Inferior parietal cortex (tissue), 1 donor: ENCODE measurements at regions not wholly inside any gene's neighbourhood (a gene's known extent, or its start where the extent isn't known, plus 50 kb on each side); places are given as distances from the start of the nearest gene placed in this dataset.

Experiments used
- DNase-seq: peaks from one replicate; pipeline ENCODE4 v3.0.0-alpha.2; 2016; ENCODE audit errors: extremely low spot score

GRCh38 chr2:71839826-71840225 is 307.8 kb downstream of the CYP26B1 start:
- DNase-seq: no peak

- no peak for DNase-seq
These were observed 312.9 kb downstream of the CYP26B1 start for GRCh38 chr2:71834796-71835195.

GRCh38 chr2:71833855-71834560 is 313.7 kb downstream of the CYP26B1 start:
- DNase-seq: no peak

GRCh38 chr2:71833272-71833671 is 314.4 kb downstream of the CYP26B1 start:
- no peak for DNase-seq

- no peak for DNase-seq
These were observed 314.8 kb downstream of the CYP26B1 start for GRCh38 chr2:71832844-71833243.

GRCh38 chr2:71832388-71832787 is 315.3 kb downstream of the CYP26B1 start:
- DNase-seq: no peak

- no peak for DNase-seq
These were observed 316.5 kb downstream of the CYP26B1 start for GRCh38 chr2:71831193-71831577.

GRCh38 chr2:71830497-71831192 is 317.0 kb downstream of the CYP26B1 start:
- DNase-seq: no peak

GRCh38 chr2:71829008-71829407 is 318.7 kb downstream of the CYP26B1 start:
- no peak for DNase-seq

- DNase-seq: no peak
These were observed 319.7 kb downstream of the CYP26B1 start for GRCh38 chr2:71827973-71828372.

GRCh38 chr2:71827524-71827901 is 320.1 kb downstream of the CYP26B1 start:
- no peak for DNase-seq

GRCh38 chr2:71826826-71827523 is 320.7 kb downstream of the CYP26B1 start:
- DNase-seq: no peak

GRCh38 chr2:71826299-71826698 is 321.4 kb downstream of the CYP26B1 start:
- DNase-seq: no peak

GRCh38 chr2:71824436-71824835 is 323.2 kb downstream of the CYP26B1 start:
- no peak for DNase-seq

GRCh38 chr2:71823526-71823925 is 324.1 kb downstream of the CYP26B1 start:
- no peak for DNase-seq

- DNase-seq: no peak
These were observed 325.2 kb downstream of the CYP26B1 start for GRCh38 chr2:71822463-71822862.

- no peak for DNase-seq
These were observed 325.8 kb downstream of the CYP26B1 start for GRCh38 chr2:71821856-71822255.

GRCh38 chr2:71816815-71817214 is 330.8 kb downstream of the CYP26B1 start:
- DNase-seq: no peak

- DNase-seq: no peak
These were observed 331.8 kb downstream of the CYP26B1 start for GRCh38 chr2:71815701-71816474.

- DNase-seq: no peak
These were observed 332.8 kb downstream of the CYP26B1 start for GRCh38 chr2:71814885-71815284.

- DNase-seq: no peak
These were observed 333.7 kb downstream of the CYP26B1 start for GRCh38 chr2:71813807-71814470.

- DNase-seq: no peak
These were observed 334.3 kb downstream of the CYP26B1 start for GRCh38 chr2:71813315-71813714.
